HG02610 (cell line): ENCODE measurements at regions not wholly inside any gene's neighbourhood (a gene's known extent, or its start where the extent isn't known, plus 50 kb on each side); places are given as distances from the start of the nearest gene placed in this dataset.
"Not testable (repeated sequence)": the region's sequence is repeated elsewhere in the genome, so short reads cannot be mapped to it uniquely, and the experiment has no call there.

Source experiments
- ATAC-seq: cut with Tn5 transposase; IDR thresholded peaks from one replicate; pipeline ENCODE4 v1.9.1; 2021; ENCODE audit warnings: mild to moderate bottlenecking, moderate library complexity; ENCODE audit not compliant: unreplicated experiment

GRCh38 chr11:19437760-19438159 lies 197.0 kb upstream of the E2F8 start:
- no peak for ATAC-seq

- peak; percentile 22 for ATAC-seq
Measured at GRCh38 chr11:19436932-19437331, 196.2 kb upstream of the E2F8 start.

- ATAC-seq, result no peak
Measured at GRCh38 chr11:19435306-19435989, 194.7 kb upstream of the E2F8 start.

GRCh38 chr11:19433791-19434190 lies 193.0 kb upstream of the E2F8 start:
- ATAC-seq, result no peak

GRCh38 chr11:19433367-19433766 lies 192.6 kb upstream of the E2F8 start:
- ATAC-seq, result peak; percentile 38

GRCh38 chr11:19432370-19433061 lies 191.8 kb upstream of the E2F8 start:
- peak; percentile 51 for ATAC-seq

GRCh38 chr11:19430754-19431398 lies 190.1 kb upstream of the E2F8 start:
- no peak for ATAC-seq

- ATAC-seq, result no peak
Measured at GRCh38 chr11:19430346-19430745, 189.6 kb upstream of the E2F8 start.

GRCh38 chr11:19429108-19429760 lies 188.5 kb upstream of the E2F8 start:
- no peak for ATAC-seq

GRCh38 chr11:19428206-19429002 lies 187.7 kb upstream of the E2F8 start:
- no peak for ATAC-seq

GRCh38 chr11:19426756-19427403 lies 186.1 kb upstream of the E2F8 start:
- no peak for ATAC-seq

- no peak for ATAC-seq
Measured at GRCh38 chr11:19426011-19426755, 185.4 kb upstream of the E2F8 start.

- no peak for ATAC-seq
Measured at GRCh38 chr11:19422276-19422675, 181.5 kb upstream of the E2F8 start.

- ATAC-seq, result no peak
Measured at GRCh38 chr11:19420868-19421533, 180.3 kb upstream of the E2F8 start.

GRCh38 chr11:19419808-19420207 lies 179.1 kb upstream of the E2F8 start:
- ATAC-seq, result no peak

- ATAC-seq, result no peak
Measured at GRCh38 chr11:19419021-19419750, 178.4 kb upstream of the E2F8 start.

GRCh38 chr11:19418221-19418620 lies 177.5 kb upstream of the E2F8 start:
- no peak for ATAC-seq

- ATAC-seq, result not testable (repeated sequence)
Measured at GRCh38 chr11:19412070-19412469, 171.3 kb upstream of the E2F8 start.
